Naive thymus-derived CD4-positive, alpha-beta T cell (primary cell): ENCODE measurements at regions not wholly inside any gene's neighbourhood (a gene's known extent, or its start where the extent isn't known, plus 50 kb on each side); places are given as distances from the start of the nearest gene placed in this dataset.
"Not testable (repeated sequence)": the region's sequence is repeated elsewhere in the genome, so short reads cannot be mapped to it uniquely, and the experiment has no call there.

ENCODE experiments used
- ATAC-seq: fragments of 150-1000 bp; cut with Tn5 transposase; 2 replicates; pipeline ENCODE4 v1.10.0; 2021; ENCODE audit warnings: mild to moderate bottlenecking, moderate library complexity
- CTCF ChIA-PET: fragments of 350-600 bp; sonication (Branson Sonifier 250); formaldehyde crosslinking; loops from one replicate; lab custom pipeline; 2021; ENCODE audit warnings: antibody characterized with exemption; lab: Charles Lee
- POLR2A ChIA-PET: fragments of 350-600 bp; sonication (Branson Sonifier 250); formaldehyde crosslinking; loops from one replicate; lab custom pipeline; 2021; ENCODE audit warnings: antibody characterized with exemption, inconsistent platforms; lab: Charles Lee
- DNase-seq, 9 donors: peaks; one replicate each; pipeline versions ENCODE4 v3.0.0 to v3.0.0-alpha.2; 2020 to 2022; ENCODE audit warnings: mixed read lengths in 1 of 9
- H3K27ac ChIP-seq: one replicate; pipeline ENCODE4 v1.7.0; 2013; ENCODE audit warnings: mild to moderate bottlenecking, low read depth, low read length, moderate library complexity
- H3K27me3 ChIP-seq, 2 donors: one replicate each; pipeline ENCODE4 v1.7.0; 2013; ENCODE audit warnings: low read length in 2 of 2, mild to moderate bottlenecking in 2 of 2, moderate library complexity in 2 of 2; ENCODE audit not compliant: control insufficient read depth in 2 of 2, insufficient read depth in 2 of 2
- H3K36me3 ChIP-seq, 3 experiments: 1 replicate in 2 of 3; 2 replicates in 1 of 3; pipeline ENCODE4 v1.7.0; 2013; ENCODE audit warnings: low read length in 3 of 3, mild to moderate bottlenecking in 3 of 3, moderate library complexity in 1 of 3; ENCODE audit not compliant: insufficient read depth in 3 of 3, control insufficient read depth in 2 of 3
- H3K4me1 ChIP-seq, 2 donors: one replicate each; pipeline ENCODE4 v1.7.0; 2013; ENCODE audit warnings: low read length in 2 of 2, mild to moderate bottlenecking in 2 of 2, moderate library complexity in 1 of 2; ENCODE audit not compliant: control insufficient read depth in 2 of 2, insufficient read depth in 2 of 2
- H3K4me3 ChIP-seq: 2 replicates; pipeline ENCODE4 v1.7.0; 2013; ENCODE audit warnings: mild to moderate bottlenecking, low read length
- H3K9me3 ChIP-seq, 3 experiments: 1 replicate in 2 of 3; 2 replicates in 1 of 3; pipeline ENCODE4 v1.7.0; 2013; ENCODE audit warnings: low read length in 3 of 3; ENCODE audit not compliant: control insufficient read depth in 2 of 3
- H3K27ac Mint-ChIP-seq, 9 donors: one replicate each; pipeline ENCODE4 v1.8.0; 2020 to 2022; ENCODE audit warnings: mixed read lengths in 9 of 9, mild to moderate bottlenecking in 8 of 9, moderate library complexity in 5 of 9, inconsistent platforms in 2 of 9
- H3K27me3 Mint-ChIP-seq, 5 donors: one replicate each; pipeline ENCODE4 v1.8.0; 2021 to 2022; ENCODE audit warnings: mixed read lengths in 5 of 5, mild to moderate bottlenecking in 1 of 5
- H3K36me3 Mint-ChIP-seq, 5 donors: one replicate each; pipeline ENCODE4 v1.8.0; 2020 to 2022; ENCODE audit warnings: mixed read lengths in 5 of 5, mild to moderate bottlenecking in 3 of 5, inconsistent platforms in 1 of 5
- H3K4me1 Mint-ChIP-seq, 7 donors: one replicate each; pipeline ENCODE4 v1.8.0; 2020 to 2022; ENCODE audit warnings: mixed read lengths in 7 of 7, mild to moderate bottlenecking in 3 of 7, inconsistent platforms in 1 of 7
- H3K4me3 Mint-ChIP-seq, 10 donors: one replicate each; pipeline ENCODE4 v1.8.0; 2020 to 2022; ENCODE audit warnings: mild to moderate bottlenecking in 10 of 10, mixed read lengths in 10 of 10, moderate library complexity in 6 of 10, inconsistent platforms in 2 of 10
- H3K9me3 Mint-ChIP-seq, 11 donors: one replicate each; pipeline ENCODE4 v1.8.0; 2020 to 2022; ENCODE audit warnings: mixed read lengths in 11 of 11, mild to moderate bottlenecking in 4 of 11, inconsistent platforms in 1 of 11, moderate library complexity in 1 of 11
- intact Hi-C, 2 donors: fragments of 100-400 bp; cut with micrococcal nuclease; formaldehyde crosslinking; loops; one replicate each; pipeline ENCODE4 v1.15.1; 2023

GRCh38 chr7:45295222-45295621 lies 137.6 kb downstream of the RAMP3 start:
- intact Hi-C loops: no loop called here
- Mint-ChIP-seq H3K36me3 (peaks cover 0 to 4% (median 0%) of the 10 kb centered on the region in 5 donors), H3K4me3 (no peak overlapping the region)

GRCh38 chr7:45296748-45297147 lies 139.2 kb downstream of the RAMP3 start:
- Histone ChIP-seq H3K36me3 (no peaks in the 10 kb centered on the region), H3K4me1 (no peaks in the 10 kb centered on the region), H3K4me3 (no peak overlapping the region), H3K27ac (no peak overlapping the region), H3K27me3 (no peaks in the 10 kb centered on the region), H3K9me3 (no peaks in the 10 kb centered on the region)
- intact Hi-C loops: no loop called here
- CTCF ChIA-PET: no interaction called here
- H3K36me3 Mint-ChIP-seq: peaks cover 0 to 4% (median 0%) of the 10 kb centered on the region in 5 donors
- POLR2A ChIA-PET: no interaction called here
- peaks cover 0 to 2% (median 0%) of the 10 kb centered on the region in 7 donors for H3K4me1 Mint-ChIP-seq
- DNase-seq: no peak
- H3K4me3 Mint-ChIP-seq: no peak overlapping the region
- no peak for ATAC-seq
- H3K9me3 Mint-ChIP-seq: peaks cover 0 to 21% (median 7%) of the 10 kb centered on the region in 11 donors
- no peak overlapping the region for H3K27ac Mint-ChIP-seq
- peaks cover 34 to 86% (median 56%) of the 10 kb centered on the region in 5 donors for H3K27me3 Mint-ChIP-seq

More at GRCh38 chr7:45295222-45295621, 137.6 kb downstream of the RAMP3 start:
- no peak for DNase-seq
- peaks cover 0 to 2% (median 0%) of the 10 kb centered on the region in 7 donors for H3K4me1 Mint-ChIP-seq
- H3K27ac Mint-ChIP-seq: no peak overlapping the region
- no peak for ATAC-seq
- H3K9me3 ChIP-seq: no peaks in the 10 kb centered on the region
- peaks cover 0 to 16% (median 6%) of the 10 kb centered on the region in 11 donors for H3K9me3 Mint-ChIP-seq
- H3K36me3 ChIP-seq: no peaks in the 10 kb centered on the region
- ChIA-PET POLR2A (no interaction called here), CTCF (no interaction called here)
- H3K4me1 ChIP-seq: no peaks in the 10 kb centered on the region
- no peaks in the 10 kb centered on the region for H3K27me3 ChIP-seq
- no peak overlapping the region for H3K4me3 ChIP-seq
- H3K27me3 Mint-ChIP-seq: peaks cover 19 to 73% (median 40%) of the 10 kb centered on the region in 5 donors
- H3K27ac ChIP-seq: no peak overlapping the region

DNA sequence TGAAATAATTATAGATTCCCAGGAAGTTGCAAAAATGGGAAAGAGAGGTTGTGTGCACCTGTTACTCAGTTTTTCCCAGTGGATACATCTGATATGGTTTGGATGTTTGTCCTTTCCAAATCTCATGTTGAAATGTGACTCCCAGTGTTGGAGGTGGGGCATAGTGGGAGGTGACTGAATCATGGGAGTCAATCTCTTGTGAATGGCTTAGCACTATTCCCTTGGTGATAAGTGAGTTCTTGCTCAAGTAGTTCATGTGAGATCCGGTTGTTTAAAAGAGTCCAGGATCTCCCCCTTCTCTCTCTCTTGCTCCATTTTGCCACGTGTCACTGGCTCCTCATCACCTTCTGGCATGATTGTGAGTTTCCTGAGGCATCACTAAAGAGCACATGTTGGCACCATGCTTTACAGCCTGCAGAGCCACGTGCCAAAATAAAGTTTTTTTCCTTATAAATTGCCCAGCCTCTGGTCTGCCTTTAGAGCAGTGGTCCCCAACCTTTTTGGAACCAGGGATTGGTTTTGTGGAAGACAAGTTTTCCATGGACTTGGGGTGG lies 149.2 kb downstream of the RAMP3 start:
- H3K27me3 ChIP-seq: peaks cover 0 to 3% of the 10 kb centered on the region in 2 donors
- peaks cover 7 to 25% (median 17%) of the 10 kb centered on the region in 11 donors for H3K9me3 Mint-ChIP-seq
- no peak overlapping the region for H3K4me3 ChIP-seq
- intact Hi-C loops: no loop called here
- H3K27ac Mint-ChIP-seq: no peak overlapping the region
- H3K36me3 Mint-ChIP-seq: peaks cover 0 to 8% (median 0%) of the 10 kb centered on the region in 5 donors
- ATAC-seq (no peak), DNase-seq (no peak)
- no peaks in the 10 kb centered on the region for H3K4me1 Mint-ChIP-seq
- ChIA-PET CTCF (no interaction called here), POLR2A (no interaction called here)
- H3K9me3 ChIP-seq: peaks cover 0 to 10% (median 0%) of the 10 kb centered on the region in 3 experiments
- no peaks in the 10 kb centered on the region for H3K36me3 ChIP-seq
- peaks cover 9 to 25% (median 15%) of the 10 kb centered on the region in 5 donors for H3K27me3 Mint-ChIP-seq
- H3K27ac ChIP-seq: no peak overlapping the region
- H3K4me1 ChIP-seq: no peaks in the 10 kb centered on the region
- no peak overlapping the region for H3K4me3 Mint-ChIP-seq

- DNase-seq (no peak), ATAC-seq (no peak)
- H3K27me3 ChIP-seq: no peaks in the 10 kb centered on the region
- Mint-ChIP-seq H3K4me1 (no peaks in the 10 kb centered on the region), H3K9me3 (peaks cover 10 to 56% (median 23%) of the 10 kb centered on the region in 11 donors), H3K27ac (no peak overlapping the region), H3K36me3 (peaks cover 0 to 12% (median 4%) of the 10 kb centered on the region in 5 donors), H3K27me3 (peaks cover 3 to 37% (median 23%) of the 10 kb centered on the region in 5 donors), H3K4me3 (no peak overlapping the region)
- H3K9me3 ChIP-seq: peaks cover 0 to 10% (median 0%) of the 10 kb centered on the region in 3 experiments
- ChIA-PET CTCF (no interaction called here), POLR2A (no interaction called here)
- H3K27ac ChIP-seq: no peak overlapping the region
- H3K4me3 ChIP-seq: no peak overlapping the region
- H3K4me1 ChIP-seq: no peaks in the 10 kb centered on the region
- H3K36me3 ChIP-seq: no peaks in the 10 kb centered on the region
- intact Hi-C loops: no loop called here
These were observed 154.0 kb downstream of the RAMP3 start for GRCh38 chr7:45311597-45311996.

GRCh38 chr7:45315512-45315911 lies 157.9 kb downstream of the RAMP3 start:
- H3K9me3 ChIP-seq, H3K27me3 ChIP-seq, ATAC-seq, H3K4me3 ChIP-seq, H3K4me3 Mint-ChIP-seq, H3K4me1 ChIP-seq, H3K27ac ChIP-seq, H3K4me1 Mint-ChIP-seq, POLR2A ChIA-PET, DNase-seq, H3K36me3 ChIP-seq, H3K27ac Mint-ChIP-seq, intact Hi-C loops: not testable (repeated sequence)
- H3K36me3 Mint-ChIP-seq: peaks cover 0 to 12% (median 4%) of the 10 kb centered on the region in 5 donors
- peaks cover 3 to 49% (median 34%) of the 10 kb centered on the region in 5 donors for H3K27me3 Mint-ChIP-seq
- CTCF ChIA-PET: interaction anchor here (0.9 kb wide), 1 partner anchor 41 kb away, joined by 3 read pairs; no protein-coding TSS in a partner anchor
- H3K9me3 Mint-ChIP-seq: peaks cover 8 to 69% (median 19%) of the 10 kb centered on the region in 11 donors

- intact Hi-C loops: no loop called here
- Histone ChIP-seq H3K27ac (no peak overlapping the region), H3K4me1 (no peaks in the 10 kb centered on the region), H3K36me3 (no peaks in the 10 kb centered on the region), H3K9me3 (no peaks in the 10 kb centered on the region), H3K27me3 (peaks cover 0 to 3% of the 10 kb centered on the region in 2 donors), H3K4me3 (no peak overlapping the region)
- POLR2A ChIA-PET: no interaction called here
- H3K27ac Mint-ChIP-seq: no peak overlapping the region
- peaks cover 0 to 10% (median 4%) of the 10 kb centered on the region in 11 donors for H3K9me3 Mint-ChIP-seq
- H3K27me3 Mint-ChIP-seq: peaks cover 0 to 26% (median 15%) of the 10 kb centered on the region in 5 donors
- H3K4me1 Mint-ChIP-seq: no peaks in the 10 kb centered on the region
- ATAC-seq (no peak), DNase-seq (no peak)
- no peak overlapping the region for H3K4me3 Mint-ChIP-seq
- CTCF ChIA-PET: no interaction called here
- no peaks in the 10 kb centered on the region for H3K36me3 Mint-ChIP-seq
These were observed 167.2 kb downstream of the RAMP3 start for GRCh38 chr7:45324683-45325237.

DNA sequence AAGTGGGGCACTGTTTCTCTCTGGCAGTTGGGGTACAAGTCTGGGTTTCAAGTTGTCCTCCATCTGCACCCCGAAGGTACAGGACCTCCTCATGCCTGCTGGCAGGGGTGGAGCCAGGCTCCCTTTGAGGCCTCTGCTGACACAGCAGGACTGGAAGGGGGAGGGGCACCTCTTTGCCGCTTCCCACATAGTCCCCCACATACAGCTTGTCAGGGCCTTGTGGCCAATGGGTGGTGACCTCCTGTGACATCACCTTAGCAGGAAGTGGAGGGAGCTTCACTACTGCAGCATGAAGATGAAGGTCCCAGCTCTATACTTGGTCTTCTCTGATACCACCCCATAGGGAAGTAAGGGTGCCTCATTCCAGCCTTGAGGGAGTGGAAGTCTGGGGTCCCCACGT lies 167.8 kb downstream of the RAMP3 start:
- no peaks in the 10 kb centered on the region for H3K4me1 ChIP-seq
- Mint-ChIP-seq H3K9me3 (peaks cover 0 to 12% (median 4%) of the 10 kb centered on the region in 11 donors), H3K4me1 (no peaks in the 10 kb centered on the region), H3K4me3 (no peak overlapping the region), H3K27me3 (peaks cover 0 to 26% (median 19%) of the 10 kb centered on the region in 5 donors), H3K36me3 (no peaks in the 10 kb centered on the region), H3K27ac (no peak overlapping the region)
- no peak overlapping the region for H3K27ac ChIP-seq
- no peak for ATAC-seq
- DNase-seq: no peak
- no peaks in the 10 kb centered on the region for H3K9me3 ChIP-seq
- POLR2A ChIA-PET: no interaction called here
- H3K4me3 ChIP-seq: no peak overlapping the region
- peaks cover 0 to 3% of the 10 kb centered on the region in 2 donors for H3K27me3 ChIP-seq
- intact Hi-C loops: no loop called here
- CTCF ChIA-PET: no interaction called here
- no peaks in the 10 kb centered on the region for H3K36me3 ChIP-seq
